WERI-Rb-1 (cell line): ENCODE measurements at regions not wholly inside any gene's neighbourhood (a gene's known extent, or its start where the extent isn't known, plus 50 kb on each side); places are given as distances from the start of the nearest gene placed in this dataset.
"Not testable (repeated sequence)": the region's sequence is repeated elsewhere in the genome, so short reads cannot be mapped to it uniquely, and the experiment has no call there.

Experiments
- DNase-seq: peaks from one replicate; pipeline ENCODE4 v3.0.0-alpha.2; 2020
- H3K27ac ChIP-seq: fragments of 250-450 bp; sonication (Bioruptor Pico); 2 replicates; pipeline ENCODE4 v1.5.1; 2020; ENCODE audit warnings: mild to moderate bottlenecking, moderate library complexity
- H3K27me3 ChIP-seq: fragments of 250-450 bp; sonication (Bioruptor Pico); 2 replicates; pipeline ENCODE4 v1.5.1; 2021; ENCODE audit warnings: mild to moderate bottlenecking, low read depth, moderate library complexity; ENCODE audit not compliant: insufficient read depth, severe bottlenecking
- H3K36me3 ChIP-seq: fragments of 250-450 bp; sonication (Bioruptor Pico); 2 replicates; pipeline ENCODE4 v1.5.1; 2020; ENCODE audit warnings: mild to moderate bottlenecking, moderate library complexity
- H3K4me3 ChIP-seq: 2 replicates; pipeline ENCODE4 v1.5.1; 2011; ENCODE audit warnings: low read depth, mild to moderate bottlenecking, control low read depth, low read length
- H3K9me3 ChIP-seq: fragments of 250-450 bp; sonication (Bioruptor Pico); 2 replicates; pipeline ENCODE4 v1.5.1; 2021; ENCODE audit warnings: mild to moderate bottlenecking, moderate library complexity; ENCODE audit not compliant: severe bottlenecking
- CTCF ChIP-seq: IDR thresholded peaks from 2 replicates; pipeline ENCODE4 v1.5.1; 2011; ENCODE audit warnings: low read depth, mild to moderate bottlenecking, control low read depth, inconsistent platforms, low read length

- Histone ChIP-seq H3K27ac (no peak overlapping the region), H3K36me3 (no peaks in the 10 kb centered on the region), H3K4me3 (no peak overlapping the region), H3K27me3 (no peaks in the 10 kb centered on the region), H3K9me3 (no peaks in the 10 kb centered on the region)
- no peak for TF ChIP-seq CTCF
- no peak for DNase-seq
These were observed 96.7 kb upstream of the MITF start for GRCh38 chr3:69642606-69643005.

GRCh38 chr3:69639851-69640250, 99.4 kb upstream of the MITF start:
- H3K27ac ChIP-seq: no peak overlapping the region
- no peak overlapping the region for H3K4me3 ChIP-seq
- no peaks in the 10 kb centered on the region for H3K36me3 ChIP-seq
- TF ChIP-seq CTCF: no peak
- no peaks in the 10 kb centered on the region for H3K27me3 ChIP-seq
- H3K9me3 ChIP-seq: no peaks in the 10 kb centered on the region
- no peak for DNase-seq

DNA sequence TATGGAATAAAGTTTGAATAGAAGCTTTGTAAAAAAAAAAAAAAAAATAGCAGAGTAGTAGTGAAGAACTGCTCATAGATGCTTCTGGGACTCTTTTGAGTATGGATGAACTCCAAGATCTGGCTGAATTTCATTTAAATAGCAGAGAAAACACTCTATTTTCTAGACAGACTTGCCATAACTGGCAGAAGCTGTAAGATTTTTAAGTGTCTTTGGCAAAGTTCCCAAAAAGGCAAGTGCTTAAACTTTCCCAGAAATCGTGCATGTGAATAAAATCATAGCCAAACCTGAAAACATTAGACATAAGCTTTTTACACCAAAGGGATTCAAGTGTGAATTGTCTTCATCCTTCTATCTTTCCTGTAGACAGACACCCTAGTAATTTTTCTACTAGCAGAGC, 110.3 kb upstream of the MITF start:
- no peak overlapping the region for H3K4me3 ChIP-seq
- H3K9me3 ChIP-seq: peaks cover 6% of the 10 kb centered on the region
- H3K27me3 ChIP-seq: no peaks in the 10 kb centered on the region
- no peak overlapping the region for H3K27ac ChIP-seq
- no peaks in the 10 kb centered on the region for H3K36me3 ChIP-seq
- TF ChIP-seq CTCF: no peak
- DNase-seq: no peak

- Histone ChIP-seq H3K27me3 (no peaks in the 10 kb centered on the region), H3K4me3 (no peak overlapping the region), H3K9me3 (no peaks in the 10 kb centered on the region), H3K27ac (no peak overlapping the region), H3K36me3 (no peaks in the 10 kb centered on the region)
- no peak for DNase-seq
- no peak for TF ChIP-seq CTCF
These were observed 126.0 kb upstream of the MITF start for GRCh38 chr3:69613286-69613685.

DNA sequence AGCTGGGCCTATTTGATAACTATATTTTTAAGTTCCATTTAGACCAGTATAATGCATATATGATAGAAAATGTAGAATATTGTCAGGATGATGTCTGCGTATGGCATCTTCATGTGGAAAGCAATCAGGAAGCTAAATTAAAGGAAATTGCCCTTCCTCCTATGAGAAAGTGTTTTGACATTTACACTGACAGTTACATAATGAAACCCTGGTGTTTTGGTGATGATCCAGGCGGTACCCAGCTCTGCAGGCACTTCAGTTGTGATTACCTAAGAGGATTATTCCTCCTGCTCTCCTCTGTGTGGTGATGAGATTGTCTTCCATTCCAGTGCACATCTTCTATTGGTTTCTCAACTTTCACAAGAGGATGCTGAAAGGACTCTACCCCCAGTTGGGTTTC, 126.5 kb upstream of the MITF start:
- no peak overlapping the region for H3K4me3 ChIP-seq
- no peak for TF ChIP-seq CTCF
- DNase-seq: no peak

GRCh38 chr3:69609566-69609965, 129.7 kb upstream of the MITF start:
- H3K27ac ChIP-seq, H3K36me3 ChIP-seq, H3K27me3 ChIP-seq, H3K9me3 ChIP-seq, H3K4me3 ChIP-seq, DNase-seq: not testable (repeated sequence)

More for the DNA sequence above, 126.5 kb upstream of the MITF start:
- no peaks in the 10 kb centered on the region for H3K27me3 ChIP-seq
- H3K27ac ChIP-seq: no peak overlapping the region
- H3K36me3 ChIP-seq: no peaks in the 10 kb centered on the region
- H3K9me3 ChIP-seq: no peaks in the 10 kb centered on the region
